ENCODE measurements at regions not wholly inside any gene's neighbourhood (a gene's known extent, or its start where the extent isn't known, plus 50 kb on each side); places are given as distances from the start of the nearest gene placed in this dataset.

DNA sequence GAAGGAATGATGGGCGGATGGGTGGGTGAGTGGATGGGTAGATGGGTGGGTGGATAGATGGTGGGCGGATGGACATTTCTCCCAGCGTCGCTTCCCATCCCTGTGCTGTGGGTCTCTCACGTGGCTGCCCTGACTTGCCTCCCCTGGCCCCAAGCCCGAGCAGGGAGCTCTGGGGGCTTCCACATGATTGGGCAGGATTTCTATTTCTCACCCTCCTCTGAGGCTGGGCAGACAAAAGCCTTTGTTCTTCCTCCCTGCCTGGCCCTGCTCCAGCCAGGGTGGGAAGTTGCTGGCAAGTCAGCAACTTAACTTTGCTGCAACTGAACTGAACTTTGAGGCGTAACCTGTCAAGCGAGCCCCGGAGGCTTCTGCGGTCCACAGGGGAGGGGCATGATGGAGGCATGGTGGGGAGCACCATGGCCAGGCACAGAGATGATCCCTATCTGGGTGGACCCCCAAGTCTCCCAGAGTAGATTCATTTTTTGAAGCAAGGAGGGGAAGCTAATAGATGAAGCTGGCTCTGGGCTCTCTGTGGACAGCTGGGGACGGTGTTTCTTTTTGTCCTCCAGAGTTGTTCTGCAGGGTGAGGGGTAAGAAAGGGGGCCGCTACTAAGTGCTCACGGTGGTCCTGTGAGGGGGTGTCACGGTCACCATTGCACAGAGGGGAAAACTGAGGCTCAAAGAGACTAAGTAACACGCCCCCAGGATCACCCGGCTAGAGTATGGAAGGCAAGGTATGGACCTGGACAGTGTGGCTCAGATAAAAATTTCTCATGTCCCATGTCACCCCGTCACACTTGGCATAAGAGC, 140.1 kb downstream of the CEBPB start:
- TF ChIP-seq, protein P1, sequence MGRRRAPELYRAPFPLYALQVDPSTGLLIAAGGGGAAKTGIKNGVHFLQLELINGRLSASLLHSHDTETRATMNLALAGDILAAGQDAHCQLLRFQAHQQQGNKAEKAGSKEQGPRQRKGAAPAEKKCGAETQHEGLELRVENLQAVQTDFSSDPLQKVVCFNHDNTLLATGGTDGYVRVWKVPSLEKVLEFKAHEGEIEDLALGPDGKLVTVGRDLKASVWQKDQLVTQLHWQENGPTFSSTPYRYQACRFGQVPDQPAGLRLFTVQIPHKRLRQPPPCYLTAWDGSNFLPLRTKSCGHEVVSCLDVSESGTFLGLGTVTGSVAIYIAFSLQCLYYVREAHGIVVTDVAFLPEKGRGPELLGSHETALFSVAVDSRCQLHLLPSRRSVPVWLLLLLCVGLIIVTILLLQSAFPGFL (CRISPR knock-in tag; IDR thresholded peaks at IDR 0.05), result no peak
- TF ChIP-seq ZNF584 (CRISPR knock-in tag; IDR thresholded peaks at IDR 0.05; ENCODE audit: low read depth) (no peak), MAZ (CRISPR knock-in tag; conservative IDR thresholded peaks at IDR 0.05 in 1 of 2, IDR thresholded peaks at IDR 0.05 in 1 of 2) (no peak), POLR2A (conservative IDR thresholded peaks at IDR 0.05) (no peak), ZNF175 (CRISPR knock-in tag; IDR thresholded peaks at IDR 0.05; ENCODE audit: low read depth) (no peak), CBX2 (IDR thresholded peaks at IDR 0.05; ENCODE audit: insufficient read depth, low read length, poor library complexity, severe bottlenecking) (no peak), SMARCA5 (IDR thresholded peaks at IDR 0.05) (no peak), ETV6 (IDR thresholded peaks at IDR 0.05; ENCODE audit: borderline replicate concordance in 1 of 2, low read depth in 2 of 2, low read length in 1 of 2) (no peak), ETV6 (CRISPR knock-in tag; IDR thresholded peaks at IDR 0.05; ENCODE audit: borderline replicate concordance) (no peak), SIN3A (IDR thresholded peaks at IDR 0.05; ENCODE audit: borderline replicate concordance in 2 of 2, control insufficient read depth in 1 of 2, low read depth in 2 of 2, low read length in 2 of 2) (no peak)
- TF ChIP-seq, protein P2, sequence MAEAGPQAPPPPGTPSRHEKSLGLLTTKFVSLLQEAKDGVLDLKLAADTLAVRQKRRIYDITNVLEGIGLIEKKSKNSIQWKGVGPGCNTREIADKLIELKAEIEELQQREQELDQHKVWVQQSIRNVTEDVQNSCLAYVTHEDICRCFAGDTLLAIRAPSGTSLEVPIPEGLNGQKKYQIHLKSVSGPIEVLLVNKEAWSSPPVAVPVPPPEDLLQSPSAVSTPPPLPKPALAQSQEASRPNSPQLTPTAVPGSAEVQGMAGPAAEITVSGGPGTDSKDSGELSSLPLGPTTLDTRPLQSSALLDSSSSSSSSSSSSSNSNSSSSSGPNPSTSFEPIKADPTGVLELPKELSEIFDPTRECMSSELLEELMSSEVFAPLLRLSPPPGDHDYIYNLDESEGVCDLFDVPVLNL (CRISPR knock-in tag; IDR thresholded peaks at IDR 0.05; ENCODE audit: low read depth), result no peak

All from K562 (cell line).